Ishikawa (cell line): ENCODE measurements at regions not wholly inside any gene's neighbourhood (a gene's known extent, or its start where the extent isn't known, plus 50 kb on each side); places are given as distances from the start of the nearest gene placed in this dataset.

Source experiments
- CEBPB ChIP-seq: IDR thresholded peaks from 2 replicates; pipeline ENCODE4 v1.6.1; 2012
- EP300 ChIP-seq: IDR thresholded peaks from 2 replicates; pipeline ENCODE4 v1.6.1; 2012; ENCODE audit warnings: borderline replicate concordance
- TAF1 ChIP-seq: IDR thresholded peaks from 2 replicates; pipeline ENCODE4 v1.6.1; 2012; ENCODE audit warnings: low read depth, mild to moderate bottlenecking
- TF ChIP-seq, protein P1 (sequence below): IDR thresholded peaks from 2 replicates; pipeline ENCODE4 v1.6.1; 2012

DNA sequence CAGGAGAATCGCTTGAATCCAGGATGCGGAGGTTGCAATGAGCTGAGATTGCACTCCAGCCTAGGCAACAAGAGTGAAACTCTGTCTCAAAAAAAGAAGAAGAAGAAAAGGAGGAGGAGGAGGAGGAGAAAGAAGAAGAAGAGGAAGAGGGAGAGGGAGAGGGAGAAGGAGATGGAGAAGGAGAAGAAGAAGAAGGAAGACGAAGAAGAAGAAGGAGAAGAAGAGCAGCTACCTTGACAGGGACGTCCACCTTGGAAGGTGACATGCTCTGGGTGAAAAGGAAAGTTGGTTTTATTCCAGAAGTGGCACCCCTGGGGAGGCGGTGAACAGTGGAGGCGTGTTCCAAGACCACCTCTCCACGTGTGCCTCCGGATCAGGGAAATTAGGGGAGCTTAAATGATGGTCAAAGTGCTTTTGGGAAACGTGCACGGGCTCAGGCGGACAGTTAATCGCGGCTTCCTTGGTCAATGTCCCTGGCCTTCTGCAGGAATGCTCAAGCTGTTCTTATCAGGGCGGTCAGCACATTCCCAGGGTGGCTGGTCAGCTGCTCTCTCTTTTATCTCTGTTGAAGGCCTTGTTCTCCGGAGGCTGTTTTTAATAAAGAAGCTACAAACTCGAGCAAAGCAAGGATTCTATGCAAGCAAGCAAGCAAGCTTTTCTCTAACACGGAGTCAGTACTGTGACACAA is 78.9 kb upstream of the PEG3 start:
- no peak for TF ChIP-seq TAF1
- TF ChIP-seq EP300: no peak
- TF ChIP-seq CEBPB: no peak
- TF ChIP-seq, protein P1, sequence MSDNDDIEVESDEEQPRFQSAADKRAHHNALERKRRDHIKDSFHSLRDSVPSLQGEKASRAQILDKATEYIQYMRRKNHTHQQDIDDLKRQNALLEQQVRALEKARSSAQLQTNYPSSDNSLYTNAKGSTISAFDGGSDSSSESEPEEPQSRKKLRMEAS: no peak
